Neural crest cell (in vitro differentiated cells): ENCODE measurements at regions not wholly inside any gene's neighbourhood (a gene's known extent, or its start where the extent isn't known, plus 50 kb on each side); places are given as distances from the start of the nearest gene placed in this dataset.

Experiments used
- DNase-seq: peaks from one replicate; pipeline ENCODE4 v3.0.0; 2021; ENCODE audit warnings: low read depth, mixed read lengths, low spot score
- H3K27ac Mint-ChIP-seq: one replicate; pipeline ENCODE4 v1.8.0; 2021; ENCODE audit warnings: mild to moderate bottlenecking, mixed read lengths; ENCODE audit not compliant: unreplicated experiment
- H3K27me3 Mint-ChIP-seq: 2 replicates; pipeline ENCODE4 v1.8.0; 2021; ENCODE audit warnings: low read depth, mild to moderate bottlenecking, mixed read lengths
- H3K36me3 Mint-ChIP-seq: 2 replicates; pipeline ENCODE4 v1.8.0; 2021; ENCODE audit warnings: low read depth, mild to moderate bottlenecking, mixed read lengths
- H3K4me1 Mint-ChIP-seq: 2 replicates; pipeline ENCODE4 v1.8.0; 2021; ENCODE audit warnings: mixed read lengths
- H3K4me3 Mint-ChIP-seq: one replicate; pipeline ENCODE4 v1.8.0; 2021; ENCODE audit warnings: mild to moderate bottlenecking, mixed read lengths
- H3K9me3 Mint-ChIP-seq: 2 replicates; pipeline ENCODE4 v1.8.0; 2021; ENCODE audit warnings: mixed read lengths
- CTCF ChIP-seq: fragments of 200-600 bp; sonication (generic); conservative IDR thresholded peaks from 2 replicates; pipeline ENCODE4 v1.5.0; 2021; ENCODE audit warnings: antibody characterized with exemption, mild to moderate bottlenecking

DNA sequence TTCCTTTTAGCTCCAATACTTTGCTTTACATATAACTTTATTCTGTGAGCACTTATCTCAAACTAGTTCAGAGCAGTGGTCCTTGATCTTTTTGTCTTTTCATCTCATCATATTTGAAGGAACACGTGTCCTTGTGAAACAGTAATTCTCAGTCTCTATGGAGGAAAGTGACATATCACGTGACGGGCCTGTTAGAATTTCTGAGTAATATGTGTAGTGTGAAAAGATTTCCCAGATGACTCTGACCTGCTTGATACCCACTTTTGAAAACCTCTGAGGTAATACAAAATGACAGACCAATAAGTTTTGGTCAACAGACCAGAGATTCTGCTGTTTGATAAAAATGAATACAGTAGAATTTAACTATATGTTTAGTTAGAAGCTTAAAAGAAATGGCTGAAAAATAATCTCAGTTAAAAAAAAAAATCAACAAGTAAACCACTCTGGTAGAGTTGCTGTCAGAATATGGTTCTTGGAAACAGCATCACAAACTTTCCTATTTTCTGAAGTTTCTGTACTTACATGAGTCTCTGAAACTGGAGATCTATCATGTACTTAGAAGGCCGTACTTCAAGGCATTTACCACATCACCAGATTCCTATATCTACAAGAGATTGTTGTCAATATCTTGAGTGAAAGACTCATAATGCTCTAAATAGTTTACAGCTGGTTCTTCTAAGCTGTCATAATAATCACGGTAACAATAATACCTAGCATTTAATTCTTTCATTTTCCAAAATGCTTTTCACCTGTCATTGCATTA lies 590.2 kb upstream of the TBL1XR1 start:
- no peak overlapping the region for H3K4me3 Mint-ChIP-seq
- no peak overlapping the region for H3K27ac Mint-ChIP-seq
- TF ChIP-seq CTCF, result no peak
- no peak for DNase-seq
- peaks cover 2% of the 10 kb centered on the region for H3K9me3 Mint-ChIP-seq
- H3K27me3 Mint-ChIP-seq, result no peaks in the 10 kb centered on the region
- peaks cover 17% of the 10 kb centered on the region for H3K4me1 Mint-ChIP-seq
- no peaks in the 10 kb centered on the region for H3K36me3 Mint-ChIP-seq

- H3K27ac Mint-ChIP-seq, result no peak overlapping the region
- peaks cover 6% of the 10 kb centered on the region for H3K4me1 Mint-ChIP-seq
- TF ChIP-seq CTCF, result no peak
- no peak for DNase-seq
- H3K9me3 Mint-ChIP-seq, result peaks cover 2% of the 10 kb centered on the region
- H3K27me3 Mint-ChIP-seq, result no peaks in the 10 kb centered on the region
- H3K36me3 Mint-ChIP-seq, result no peaks in the 10 kb centered on the region
- H3K4me3 Mint-ChIP-seq, result no peak overlapping the region
Measured at GRCh38 chr3:177789500-177789899, 592.2 kb upstream of the TBL1XR1 start.

- DNase-seq, result no peak
- TF ChIP-seq CTCF, result no peak
- Mint-ChIP-seq H3K27me3 (no peaks in the 10 kb centered on the region), H3K4me3 (no peak overlapping the region), H3K4me1 (peaks cover 12% of the 10 kb centered on the region), H3K27ac (peak overlapping the region; percentile 77), H3K36me3 (no peaks in the 10 kb centered on the region), H3K9me3 (peaks cover 2% of the 10 kb centered on the region)
Measured at GRCh38 chr3:177792311-177793030, 595.2 kb upstream of the TBL1XR1 start.

- Mint-ChIP-seq H3K36me3 (no peaks in the 10 kb centered on the region), H3K4me3 (no peak overlapping the region), H3K4me1 (peaks cover 20% of the 10 kb centered on the region), H3K27me3 (no peaks in the 10 kb centered on the region), H3K27ac (no peak overlapping the region), H3K9me3 (peaks cover 2% of the 10 kb centered on the region)
- no peak for TF ChIP-seq CTCF
- DNase-seq, result no peak
Measured at GRCh38 chr3:177793451-177793850, 596.2 kb upstream of the TBL1XR1 start.

DNA sequence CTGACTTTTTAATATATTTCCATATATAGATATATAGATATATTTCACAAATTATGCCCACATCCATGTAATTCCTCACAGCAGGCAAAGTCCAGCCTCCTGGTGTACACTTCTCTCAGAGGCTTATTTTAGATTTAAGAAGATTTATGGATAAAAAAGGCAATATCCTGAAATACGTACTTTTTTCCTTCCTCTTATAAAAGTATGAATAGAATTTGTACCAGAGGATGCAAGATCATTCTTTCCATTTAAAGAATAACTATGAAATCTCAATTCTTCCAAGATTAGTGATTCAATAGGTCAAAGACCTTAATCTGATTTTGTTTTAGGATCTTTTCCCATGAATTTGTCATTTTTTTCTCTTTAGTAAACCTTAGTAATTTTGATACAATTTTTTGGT lies 597.9 kb upstream of the TBL1XR1 start:
- Mint-ChIP-seq H3K36me3 (no peaks in the 10 kb centered on the region), H3K4me1 (peaks cover 20% of the 10 kb centered on the region), H3K27ac (no peak overlapping the region), H3K9me3 (no peaks in the 10 kb centered on the region), H3K4me3 (no peak overlapping the region), H3K27me3 (no peaks in the 10 kb centered on the region)
- DNase-seq, result no peak
- TF ChIP-seq CTCF, result no peak
